H1 (cell line): ENCODE measurements at regions not wholly inside any gene's neighbourhood (a gene's known extent, or its start where the extent isn't known, plus 50 kb on each side); places are given as distances from the start of the nearest gene placed in this dataset.
A peak's percentile ranks its signal among the peaks of the same experiment; 100 is the strongest.

Experiments
- CTCF ChIA-PET: fragments of 300-600 bp; sonication (Branson Sonifier 250); formaldehyde crosslinking; loops from one replicate; lab custom pipeline; 2021; ENCODE audit not compliant: partially characterized antibody; lab: Charles Lee
- POLR2A ChIA-PET: fragments of 300-600 bp; sonication (Branson Sonifier 250); formaldehyde crosslinking; loops from one replicate; lab custom pipeline; 2021; ENCODE audit warnings: inconsistent platforms; ENCODE audit not compliant: partially characterized antibody; lab: Charles Lee
- DNase-seq, 2 experiments: peaks; one replicate each; pipeline versions ENCODE4 v3.0.0 to v3.0.0-alpha.2; 2010 to 2022; ENCODE audit warnings: low spot score in 2 of 2, low read depth in 1 of 2, mixed read lengths in 1 of 2
- FAIRE-seq: peaks from 2 replicates; lab custom pipeline; 2011; peaks lifted over from hg19 to GRCh38; lab: Jason Lieb, UNC
- H2AFZ ChIP-seq: 2 replicates; pipeline ENCODE4 v1.8.1; 2012; ENCODE audit warnings: low read length, inconsistent platforms
- H2AK5ac ChIP-seq: 2 replicates; pipeline ENCODE4 v1.6.1; 2013; ENCODE audit warnings: low read depth, low read length
- H2BK120ac ChIP-seq: replicated peaks from 2 replicates; pipeline ENCODE3; 2013; ENCODE audit warnings: low read depth, low read length, inconsistent platforms
- H2BK12ac ChIP-seq: 2 replicates; pipeline ENCODE4 v1.6.1; 2013; ENCODE audit warnings: low read depth, low read length
- H2BK15ac ChIP-seq: 2 replicates; pipeline ENCODE4 v1.6.1; 2013; ENCODE audit warnings: low read length
- H2BK20ac ChIP-seq: 2 replicates; pipeline ENCODE4 v1.6.1; 2013; ENCODE audit warnings: low read length
- H2BK5ac ChIP-seq: 2 replicates; pipeline ENCODE4 v1.6.1; 2013; ENCODE audit warnings: low read depth, low read length
- H3K14ac ChIP-seq: 2 replicates; pipeline ENCODE4 v1.6.1; 2013; ENCODE audit warnings: inconsistent platforms; ENCODE audit not compliant: insufficient read length
- H3K18ac ChIP-seq: 2 replicates; pipeline ENCODE4 v1.6.1; 2013; ENCODE audit warnings: low read length; ENCODE audit errors: extremely low read depth
- H3K23ac ChIP-seq: 2 replicates; pipeline ENCODE4 v1.6.1; 2013; ENCODE audit warnings: inconsistent platforms; ENCODE audit not compliant: insufficient read length
- H3K23me2 ChIP-seq: 2 replicates; pipeline ENCODE4 v1.6.1; 2013; ENCODE audit warnings: low read depth, low read length
- H3K27ac ChIP-seq: 2 replicates; pipeline ENCODE4 v1.6.1; 2011; ENCODE audit warnings: low read depth, low read length, inconsistent platforms
- H3K27me3 ChIP-seq, 4 experiments: replicated peaks in 1 of 4; 1 replicate in 1 of 4; 2 replicates in 3 of 4; pipeline versions ENCODE4 v1.6.1 to v1.8.1; 2011 to 2013; ENCODE audit warnings: low read length in 3 of 4, mild to moderate bottlenecking in 3 of 4, inconsistent platforms in 2 of 4, mixed read lengths in 2 of 4, moderate library complexity in 1 of 4; ENCODE audit not compliant: control insufficient read depth in 3 of 4, insufficient read depth in 3 of 4; ENCODE audit errors: extremely low read depth in 1 of 4
- H3K36me3 ChIP-seq, 4 experiments: 2 replicates each; pipeline versions ENCODE4 v1.6.1 to v1.8.1; 2011 to 2013; ENCODE audit warnings: mild to moderate bottlenecking in 4 of 4, low read length in 3 of 4, moderate library complexity in 2 of 4, control low read depth in 1 of 4, inconsistent platforms in 1 of 4; ENCODE audit not compliant: insufficient read depth in 4 of 4, control insufficient read depth in 2 of 4
- H3K4ac ChIP-seq: replicated peaks from 2 replicates; pipeline ENCODE3; 2013; ENCODE audit warnings: low read length, low read depth, mixed read lengths, inconsistent platforms; ENCODE audit not compliant: insufficient read length
- H3K4me1 ChIP-seq, 4 experiments: replicated peaks in 1 of 4; 1 replicate in 1 of 4; 2 replicates in 3 of 4; pipeline versions ENCODE4 v1.6.1 to v1.8.1; 2011 to 2013; ENCODE audit warnings: low read length in 3 of 4, inconsistent platforms in 2 of 4, mixed read lengths in 1 of 4; ENCODE audit not compliant: insufficient read depth in 4 of 4, control insufficient read depth in 3 of 4
- H3K4me2 ChIP-seq, 2 experiments: 2 replicates each; pipeline versions ENCODE4 v1.6.1 to v1.8.1; 2011 to 2013; ENCODE audit warnings: low read depth in 2 of 2, low read length in 2 of 2, control low read depth in 1 of 2, inconsistent platforms in 1 of 2, mild to moderate bottlenecking in 1 of 2; ENCODE audit not compliant: insufficient read depth in 1 of 2
- H3K4me3 ChIP-seq, 4 experiments: fragments of 200-600, 300-600 bp in 1 of 4; sonication (generic), shearing (Covaris generic), sonication (Bioruptor Twin) in 1 of 4; 2 replicates each; pipeline versions ENCODE4 v1.5.1 to v1.8.1; 2011 to 2016; ENCODE audit warnings: low read length in 4 of 4, low read depth in 3 of 4, control low read depth in 2 of 4, inconsistent platforms in 2 of 4, mild to moderate bottlenecking in 2 of 4, mixed read lengths in 1 of 4, moderate library complexity in 1 of 4; ENCODE audit not compliant: insufficient read depth in 2 of 4; ENCODE audit errors: extremely low read depth in 1 of 4
- H3K56ac ChIP-seq: replicated peaks from 2 replicates; pipeline ENCODE3; 2013; ENCODE audit warnings: low read depth, mild to moderate bottlenecking, mixed read lengths, low read length, inconsistent platforms; ENCODE audit not compliant: insufficient read length
- H3K79me1 ChIP-seq: 2 replicates; pipeline ENCODE4 v1.6.1; 2013; ENCODE audit warnings: low read depth, low read length, control low read depth
- H3K79me2 ChIP-seq, 2 experiments: 2 replicates each; pipeline versions ENCODE4 v1.6.1 to v1.8.1; 2012 to 2013; ENCODE audit warnings: low read length in 2 of 2, mild to moderate bottlenecking in 2 of 2, inconsistent platforms in 1 of 2; ENCODE audit not compliant: insufficient read depth in 2 of 2, control insufficient read depth in 1 of 2
- H3K9ac ChIP-seq, 4 experiments: replicated peaks in 1 of 4; 1 replicate in 1 of 4; 2 replicates in 3 of 4; pipeline versions ENCODE4 v1.6.1 to v1.8.1; 2011 to 2013; ENCODE audit warnings: low read depth in 3 of 4, low read length in 3 of 4, control low read depth in 2 of 4, mild to moderate bottlenecking in 2 of 4, moderate library complexity in 2 of 4, inconsistent platforms in 1 of 4; ENCODE audit errors: extremely low read depth in 1 of 4
- H3K9me3 ChIP-seq, 2 experiments: 2 replicates each; pipeline versions ENCODE4 v1.6.1 to v1.8.1; 2012 to 2013; ENCODE audit warnings: mild to moderate bottlenecking in 2 of 2, moderate library complexity in 2 of 2, control low read depth in 1 of 2, inconsistent platforms in 1 of 2, low read depth in 1 of 2, low read length in 1 of 2, mixed read lengths in 1 of 2; ENCODE audit not compliant: insufficient read depth in 2 of 2
- H4K20me1 ChIP-seq, 2 experiments: replicated peaks in 1 of 2; 2 replicates each; pipeline versions ENCODE3 to v1.8.1; 2011 to 2013; ENCODE audit warnings: inconsistent platforms in 2 of 2, low read length in 2 of 2, mild to moderate bottlenecking in 1 of 2; ENCODE audit not compliant: insufficient read depth in 2 of 2, control insufficient read depth in 1 of 2
- H4K5ac ChIP-seq: 2 replicates; pipeline ENCODE4 v1.6.1; 2013; ENCODE audit warnings: low read length, low read depth, mixed read lengths, inconsistent platforms; ENCODE audit not compliant: insufficient read length
- H4K8ac ChIP-seq: 2 replicates; pipeline ENCODE4 v1.8.0; 2013; ENCODE audit warnings: mild to moderate bottlenecking, moderate library complexity, low read length, inconsistent platforms; ENCODE audit not compliant: insufficient read depth; ENCODE audit errors: extremely low read depth
- H4K91ac ChIP-seq: replicated peaks from 2 replicates; pipeline ENCODE3; 2013; ENCODE audit warnings: low read length, mixed read lengths, inconsistent platforms; ENCODE audit not compliant: insufficient read length
- CEBPB ChIP-seq: IDR thresholded peaks from 2 replicates; pipeline ENCODE4 v1.6.1; 2012; ENCODE audit warnings: low read depth, low read length
- WGBS, 2 experiments: shearing (Covaris generic) in 1 of 2; methylation state at CpG; one replicate each; pipeline versions ENCODE4 v1.1.6 to v1.1.7; 2013 to 2015; ENCODE audit warnings: low lambda C conversion rate in 2 of 2, mixed read lengths in 2 of 2, inconsistent platforms in 1 of 2, low coverage in 1 of 2, missing lambda C conversion rate in 1 of 2; ENCODE audit not compliant: insufficient replicate concordance in 2 of 2, insufficient coverage in 1 of 2, insufficient read length in 1 of 2; ENCODE audit errors: extremely low coverage in 1 of 2, missing lambda C conversion rate in 1 of 2; 5-methylcytosine and 5-hydroxymethylcytosine counted together
- TF ChIP-seq, protein P1 (sequence below): IDR thresholded peaks from 2 replicates; pipeline ENCODE4 v1.6.1; 2012; ENCODE audit warnings: low read length, inconsistent platforms

DNA sequence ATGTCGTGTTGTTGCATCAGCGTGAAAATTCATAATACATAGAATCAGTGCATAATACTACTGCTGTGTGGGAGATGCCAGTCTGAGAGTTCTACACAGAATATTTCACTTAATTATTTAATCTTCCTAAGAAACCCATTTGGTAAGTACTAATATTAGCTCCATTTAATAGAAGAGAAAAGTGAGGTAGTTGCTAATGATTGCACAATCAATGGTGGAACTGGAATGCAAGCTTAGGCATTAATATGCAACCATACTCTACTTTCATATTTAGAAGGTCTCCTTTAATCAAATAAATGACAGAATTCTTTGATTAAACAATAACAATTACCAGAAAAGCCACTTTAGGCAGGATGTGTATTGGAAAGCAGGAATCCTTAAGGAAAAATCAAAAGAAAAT, 660.7 kb upstream of the PHF14 start:
- DNase-seq (no peak), FAIRE-seq (no peak)
- Histone ChIP-seq H4K20me1 (no peaks in the 10 kb centered on the region), H2BK5ac (no peak overlapping the region), H3K4me1 (no peaks in the 10 kb centered on the region), H3K4me2 (no peak overlapping the region), H3K79me2 (no peaks in the 10 kb centered on the region), H2BK20ac (no peak overlapping the region), H3K4ac (no peak overlapping the region), H3K9me3 (no peaks in the 10 kb centered on the region; a peak in 1 of 4 replicates), H3K18ac (no peak overlapping the region), H3K9ac (no peak overlapping the region), H3K27me3 (no peaks in the 10 kb centered on the region), H3K23me2 (no peaks in the 10 kb centered on the region), H2AFZ (no peak overlapping the region), H3K14ac (no peak overlapping the region), H2BK12ac (no peak overlapping the region), H3K36me3 (no peaks in the 10 kb centered on the region), H4K91ac (no peak overlapping the region), H4K8ac (no peak overlapping the region), H2AK5ac (no peak overlapping the region), H3K27ac (no peak overlapping the region), H3K79me1 (no peaks in the 10 kb centered on the region), H2BK120ac (no peak overlapping the region), H3K4me3 (no peak overlapping the region), H3K56ac (no peak overlapping the region), H2BK15ac (no peak overlapping the region), H3K23ac (no peak overlapping the region), H4K5ac (no peak overlapping the region)
- WGBS, 2 experiments, result 100% methylated on average over 2 of the region's 2 CpGs; no CpG with 5 or more reads in 1 of the 2 experiments
- POLR2A ChIA-PET, result no interaction called here
- TF ChIP-seq, protein P1, sequence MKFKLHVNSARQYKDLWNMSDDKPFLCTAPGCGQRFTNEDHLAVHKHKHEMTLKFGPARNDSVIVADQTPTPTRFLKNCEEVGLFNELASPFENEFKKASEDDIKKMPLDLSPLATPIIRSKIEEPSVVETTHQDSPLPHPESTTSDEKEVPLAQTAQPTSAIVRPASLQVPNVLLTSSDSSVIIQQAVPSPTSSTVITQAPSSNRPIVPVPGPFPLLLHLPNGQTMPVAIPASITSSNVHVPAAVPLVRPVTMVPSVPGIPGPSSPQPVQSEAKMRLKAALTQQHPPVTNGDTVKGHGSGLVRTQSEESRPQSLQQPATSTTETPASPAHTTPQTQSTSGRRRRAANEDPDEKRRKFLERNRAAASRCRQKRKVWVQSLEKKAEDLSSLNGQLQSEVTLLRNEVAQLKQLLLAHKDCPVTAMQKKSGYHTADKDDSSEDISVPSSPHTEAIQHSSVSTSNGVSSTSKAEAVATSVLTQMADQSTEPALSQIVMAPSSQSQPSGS, result no peak
- TF ChIP-seq CEBPB, result peak; percentile 75; the same call in 1 of the 2 replicates
- CTCF ChIA-PET, result no interaction called here
